PC-3 (cell line): ENCODE measurements at regions not wholly inside any gene's neighbourhood (a gene's known extent, or its start where the extent isn't known, plus 50 kb on each side); places are given as distances from the start of the nearest gene placed in this dataset.

ENCODE experiments used
- ATAC-seq: fragments of 200-7000 bp; cut with Tn5 transposase; 2 replicates; pipeline ENCODE4 v1.9.1; 2020; ENCODE audit warnings: mild to moderate bottlenecking, moderate library complexity
- BruUV-seq: library from RNA; stranded (reverse); fragments of 400-500 nt; replicated peaks from 2 replicates; lab custom pipeline; 2021; lab: Mats Ljungman, UMichigan
- CTCF ChIA-PET: fragments of 300-600 bp; sonication (Branson Sonifier 250); formaldehyde crosslinking; loops from one replicate; lab custom pipeline; 2022; ENCODE audit warnings: antibody characterized with exemption; lab: Charles Lee
- POLR2A ChIA-PET: fragments of 300-600 bp; sonication (Branson Sonifier 250); formaldehyde crosslinking; loops from one replicate; lab custom pipeline; 2022; ENCODE audit warnings: antibody characterized with exemption; ENCODE audit not compliant: unreplicated experiment; lab: Charles Lee
- DNase-seq: peaks from one replicate; pipeline ENCODE4 v3.0.0-alpha.2; 2015
- H2AFZ ChIP-seq: fragments of 300-600 bp; sonication (generic); 2 replicates; pipeline ENCODE4 v1.6.0; 2016; ENCODE audit warnings: antibody characterized with exemption, low read length
- H3F3A ChIP-seq: fragments of 300-600 bp; sonication (generic); one replicate; pipeline ENCODE4 v1.6.0; 2017; ENCODE audit warnings: antibody characterized with exemption, low read length, control low read depth, mild to moderate bottlenecking; ENCODE audit not compliant: unreplicated experiment
- H3K27ac ChIP-seq: fragments of 300-600 bp; sonication (generic); 2 replicates; pipeline ENCODE4 v1.5.1; 2016; ENCODE audit warnings: mild to moderate bottlenecking, low read length
- H3K27me3 ChIP-seq: fragments of 300-600 bp; sonication (generic); 2 replicates; pipeline ENCODE4 v1.6.1; 2016; ENCODE audit warnings: low read length, mixed read lengths
- H3K36me3 ChIP-seq: fragments of 300-600 bp; sonication (generic); 2 replicates; pipeline ENCODE4 v1.6.1; 2016; ENCODE audit warnings: low read depth, mixed run types, low read length, mixed read lengths
- H3K4me1 ChIP-seq: fragments of 300-600 bp; sonication (generic); 2 replicates; pipeline ENCODE4 v1.5.1; 2016; ENCODE audit warnings: low read length; ENCODE audit not compliant: insufficient read depth
- H3K4me2 ChIP-seq: fragments of 300-600 bp; sonication (generic); 2 replicates; pipeline ENCODE4 v1.6.0; 2016; ENCODE audit warnings: low read length
- H3K4me3 ChIP-seq: fragments of 300-600 bp; sonication (generic); 2 replicates; pipeline ENCODE4 v1.5.1; 2016; ENCODE audit warnings: mild to moderate bottlenecking, low read length, mixed read lengths
- H3K79me2 ChIP-seq: fragments of 300-600 bp; sonication (generic); 2 replicates; pipeline ENCODE4 v1.6.1; 2017; ENCODE audit warnings: low read length, mixed read lengths
- H3K9ac ChIP-seq: fragments of 300-600 bp; sonication (generic); 2 replicates; pipeline ENCODE4 v1.6.0; 2016; ENCODE audit warnings: mild to moderate bottlenecking, low read length
- H3K9me2 ChIP-seq: fragments of 300-600 bp; sonication (generic); replicated peaks from 2 replicates; pipeline ENCODE4 v1.6.1; 2016; ENCODE audit warnings: mixed run types, low read length, mixed read lengths
- H3K9me3 ChIP-seq: fragments of 300-600 bp; sonication (generic); 2 replicates; pipeline ENCODE4 v1.6.1; 2016; ENCODE audit warnings: low read length, mixed read lengths
- H4K20me1 ChIP-seq: fragments of 300-600 bp; sonication (generic); 2 replicates; pipeline ENCODE4 v1.6.1; 2016; ENCODE audit warnings: low read length, mixed read lengths
- EZH2 ChIP-seq: fragments of 300-600 bp; sonication (generic); IDR thresholded peaks from one replicate; pipeline ENCODE4 v1.6.1; 2017; ENCODE audit warnings: antibody characterized with exemption, mild to moderate bottlenecking, low read length; ENCODE audit not compliant: unreplicated experiment
- EZH2phosphoT487 ChIP-seq: fragments of 300-600 bp; sonication (generic); IDR thresholded peaks from 2 replicates; pipeline ENCODE4 v1.6.1; 2018; ENCODE audit warnings: mild to moderate bottlenecking, antibody characterized with exemption, low read length, borderline replicate concordance
- intact Hi-C: fragments of 100-400 bp; cut with micrococcal nuclease; formaldehyde crosslinking; loops from 2 replicates; pipeline ENCODE4 v1.9.0; 2023
- TF ChIP-seq, protein P1 (sequence below): fragments of 300-600 bp; sonication (generic); conservative IDR thresholded peaks from 2 replicates; pipeline ENCODE4 v1.5.1; 2017; ENCODE audit warnings: antibody characterized with exemption, low read depth, mild to moderate bottlenecking, low read length

DNA sequence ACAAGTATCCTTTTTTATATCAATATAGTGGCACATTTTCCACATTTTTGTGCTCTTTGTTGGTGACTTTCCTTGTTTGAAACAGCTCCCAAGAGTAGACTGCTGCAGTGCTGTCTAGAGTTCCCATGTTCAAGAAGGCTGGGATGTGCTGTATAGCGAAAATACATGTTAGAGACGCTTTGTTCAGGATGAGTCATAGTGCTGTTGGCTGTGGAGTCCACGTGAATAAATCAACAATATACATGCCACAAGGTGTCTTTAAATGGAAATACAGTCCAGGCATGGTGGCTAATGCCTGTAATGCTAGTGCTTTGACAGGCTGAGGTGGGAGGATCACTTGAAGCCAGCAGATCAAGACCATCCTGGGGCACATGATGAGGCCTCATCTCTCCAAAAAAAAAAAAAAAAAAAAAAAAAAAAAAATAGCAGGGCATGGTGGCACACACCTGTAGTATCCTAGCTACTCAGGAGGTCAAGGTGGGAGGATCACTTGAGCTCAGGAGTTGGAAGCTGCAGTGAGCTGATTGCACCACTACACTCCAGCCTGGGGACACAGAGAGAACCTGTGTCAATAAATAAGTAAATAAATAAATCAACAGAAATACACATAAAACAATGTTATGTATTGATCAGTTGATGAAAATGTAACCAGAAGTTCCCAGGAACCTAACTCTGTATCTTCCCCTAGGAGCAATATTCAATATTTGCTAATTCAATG lies 256.8 kb upstream of the STS start:
- Histone ChIP-seq H3K27me3 (no peaks in the 10 kb centered on the region), H3K9me2 (no peaks in the 10 kb centered on the region), H3K4me2 (no peak overlapping the region), H4K20me1 (no peaks in the 10 kb centered on the region), H3K4me1 (no peaks in the 10 kb centered on the region), H3K36me3 (no peaks in the 10 kb centered on the region), H3K4me3 (no peak overlapping the region), H3K9ac (no peak overlapping the region), H3K27ac (no peak overlapping the region), H3F3A (no peaks in the 10 kb centered on the region), H3K9me3 (no peaks in the 10 kb centered on the region), H3K79me2 (no peaks in the 10 kb centered on the region), H2AFZ (no peak overlapping the region)
- CTCF ChIA-PET = no interaction called here
- no peak for TF ChIP-seq EZH2phosphoT487
- TF ChIP-seq, protein P1, sequence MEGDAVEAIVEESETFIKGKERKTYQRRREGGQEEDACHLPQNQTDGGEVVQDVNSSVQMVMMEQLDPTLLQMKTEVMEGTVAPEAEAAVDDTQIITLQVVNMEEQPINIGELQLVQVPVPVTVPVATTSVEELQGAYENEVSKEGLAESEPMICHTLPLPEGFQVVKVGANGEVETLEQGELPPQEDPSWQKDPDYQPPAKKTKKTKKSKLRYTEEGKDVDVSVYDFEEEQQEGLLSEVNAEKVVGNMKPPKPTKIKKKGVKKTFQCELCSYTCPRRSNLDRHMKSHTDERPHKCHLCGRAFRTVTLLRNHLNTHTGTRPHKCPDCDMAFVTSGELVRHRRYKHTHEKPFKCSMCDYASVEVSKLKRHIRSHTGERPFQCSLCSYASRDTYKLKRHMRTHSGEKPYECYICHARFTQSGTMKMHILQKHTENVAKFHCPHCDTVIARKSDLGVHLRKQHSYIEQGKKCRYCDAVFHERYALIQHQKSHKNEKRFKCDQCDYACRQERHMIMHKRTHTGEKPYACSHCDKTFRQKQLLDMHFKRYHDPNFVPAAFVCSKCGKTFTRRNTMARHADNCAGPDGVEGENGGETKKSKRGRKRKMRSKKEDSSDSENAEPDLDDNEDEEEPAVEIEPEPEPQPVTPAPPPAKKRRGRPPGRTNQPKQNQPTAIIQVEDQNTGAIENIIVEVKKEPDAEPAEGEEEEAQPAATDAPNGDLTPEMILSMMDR = no peak
- TF ChIP-seq EZH2 = no peak
- DNase-seq = no peak
- BruUV-seq = no TSS peak
- intact Hi-C loops = no loop called here
- ATAC-seq = no peak
- POLR2A ChIA-PET = no interaction called here

- ATAC-seq (no peak), DNase-seq (no peak)
- H3K9me3 ChIP-seq = no peaks in the 10 kb centered on the region
- H3K4me3 ChIP-seq = no peak overlapping the region
- H2AFZ ChIP-seq = no peak overlapping the region
- no peaks in the 10 kb centered on the region for H3K4me1 ChIP-seq
- intact Hi-C loops = no loop called here
- H3K27me3 ChIP-seq = no peaks in the 10 kb centered on the region
- no peaks in the 10 kb centered on the region for H3K79me2 ChIP-seq
- H3K9ac ChIP-seq = no peak overlapping the region
- ChIA-PET CTCF (no interaction called here), POLR2A (no interaction called here)
- no peaks in the 10 kb centered on the region for H4K20me1 ChIP-seq
- no peaks in the 10 kb centered on the region for H3K36me3 ChIP-seq
- H3K27ac ChIP-seq = no peak overlapping the region
- no peak overlapping the region for H3K4me2 ChIP-seq
- BruUV-seq = no TSS peak
- TF ChIP-seq EZH2 = no peak
- TF ChIP-seq, protein P1 = no peak
- TF ChIP-seq EZH2phosphoT487 = no peak
- H3F3A ChIP-seq = no peaks in the 10 kb centered on the region
- H3K9me2 ChIP-seq = no peaks in the 10 kb centered on the region
Measured at GRCh38 chrX:6885909-6886308, 261.6 kb upstream of the STS start.

DNA sequence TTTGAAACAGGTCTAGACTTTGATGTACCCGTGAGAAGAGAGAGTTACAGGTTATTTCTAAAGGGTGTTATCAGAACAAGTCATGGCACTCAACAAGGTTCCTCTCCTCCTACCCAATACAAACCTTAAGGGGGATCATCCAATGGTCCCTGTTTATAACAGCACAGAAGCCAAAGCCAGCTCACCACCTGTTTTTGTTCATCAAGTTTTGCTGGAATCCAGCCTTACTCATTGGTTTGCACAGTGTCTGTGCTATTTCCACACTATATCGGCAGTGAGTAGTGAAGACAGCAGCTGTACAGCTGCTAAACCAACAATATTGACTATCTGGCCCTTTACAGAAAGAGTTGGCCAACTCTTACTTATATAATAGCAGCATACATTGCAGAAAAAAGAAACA lies 262.1 kb upstream of the STS start:
- TF ChIP-seq EZH2phosphoT487 (no peak), EZH2 (no peak)
- TF ChIP-seq, protein P1 = no peak
- H3K9me3 ChIP-seq = no peaks in the 10 kb centered on the region
- intact Hi-C loops = no loop called here
- BruUV-seq = no TSS peak
- POLR2A ChIA-PET = no interaction called here
- no peak overlapping the region for H3K27ac ChIP-seq
- no peak for DNase-seq
- no peaks in the 10 kb centered on the region for H3K27me3 ChIP-seq
- H3K9ac ChIP-seq = no peak overlapping the region
- no peak overlapping the region for H3K4me3 ChIP-seq
- CTCF ChIA-PET = no interaction called here
- H3F3A ChIP-seq = no peaks in the 10 kb centered on the region
- H3K36me3 ChIP-seq = no peaks in the 10 kb centered on the region
- no peak overlapping the region for H3K4me2 ChIP-seq
- H3K4me1 ChIP-seq = no peaks in the 10 kb centered on the region
- no peaks in the 10 kb centered on the region for H3K9me2 ChIP-seq
- no peaks in the 10 kb centered on the region for H3K79me2 ChIP-seq
- H4K20me1 ChIP-seq = no peaks in the 10 kb centered on the region
- no peak for ATAC-seq
- H2AFZ ChIP-seq = no peak overlapping the region
